Subcutaneous abdominal adipose tissue (tissue), 5 donors: ENCODE measurements at regions not wholly inside any gene's neighbourhood (a gene's known extent, or its start where the extent isn't known, plus 50 kb on each side); places are given as distances from the start of the nearest gene placed in this dataset.

Experiments
- H3K27ac ChIP-seq: one replicate; pipeline ENCODE4 v1.7.0; 2013; ENCODE audit warnings: low read depth, mild to moderate bottlenecking, inconsistent platforms, low read length, moderate library complexity
- H3K27me3 ChIP-seq, 5 donors: one replicate each; pipeline ENCODE4 v1.7.0; 2013; ENCODE audit warnings: low read length in 5 of 5, inconsistent platforms in 1 of 5; ENCODE audit not compliant: control insufficient read depth in 5 of 5, insufficient read depth in 4 of 5
- H3K36me3 ChIP-seq, 5 donors: one replicate each; pipeline ENCODE4 v1.7.0; 2013; ENCODE audit warnings: low read length in 5 of 5; ENCODE audit not compliant: control insufficient read depth in 5 of 5, insufficient read depth in 5 of 5
- H3K4me1 ChIP-seq, 5 donors: one replicate each; pipeline ENCODE4 v1.7.0; 2013; ENCODE audit warnings: low read length in 5 of 5, mild to moderate bottlenecking in 3 of 5, moderate library complexity in 1 of 5; ENCODE audit not compliant: control insufficient read depth in 5 of 5, insufficient read depth in 5 of 5
- H3K4me3 ChIP-seq, 5 donors: one replicate each; pipeline ENCODE4 v1.7.0; 2013; ENCODE audit warnings: low read length in 5 of 5, low read depth in 1 of 5
- H3K9ac ChIP-seq, 5 donors: one replicate each; pipeline ENCODE4 v1.7.0; 2013; ENCODE audit warnings: low read length in 5 of 5, mild to moderate bottlenecking in 4 of 5, moderate library complexity in 3 of 5
- H3K9me3 ChIP-seq, 5 donors: one replicate each; pipeline ENCODE4 v1.7.0; 2013; ENCODE audit warnings: low read length in 5 of 5; ENCODE audit not compliant: control insufficient read depth in 5 of 5
- donor health status: healthy.
- donor health status: healthy.
- donor health status: healthy.
- donor health status: healthy.
- donor health status: healthy.

DNA sequence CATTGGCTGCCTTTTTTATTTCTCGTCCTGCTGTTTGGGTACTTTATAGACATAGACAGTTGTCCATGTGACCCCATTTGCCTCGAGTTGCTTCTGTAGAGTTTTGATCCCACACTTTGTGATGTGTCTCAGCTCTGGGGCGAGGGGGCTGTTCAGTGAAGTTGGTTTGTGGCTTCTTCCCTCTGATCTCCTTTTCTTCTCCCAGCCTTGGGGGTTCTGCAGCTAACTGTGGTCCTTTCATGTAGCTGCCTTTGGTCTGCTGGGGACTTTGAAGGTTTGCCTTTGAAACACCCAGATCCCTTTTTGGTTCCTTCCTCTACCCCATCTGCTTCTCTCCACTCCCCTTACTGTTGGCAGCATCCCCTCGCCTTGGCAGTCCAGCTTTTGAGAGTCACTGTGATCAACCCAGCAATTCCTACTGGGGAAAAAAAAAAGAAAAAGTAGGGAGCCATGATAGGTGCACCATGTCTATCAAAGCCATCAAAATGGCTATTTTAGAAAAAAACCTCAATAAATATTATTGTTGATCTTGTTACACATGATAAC, 728.8 kb upstream of the RBFOX1 start:
- no peaks in the 10 kb centered on the region for H3K9me3 ChIP-seq
- H3K27ac ChIP-seq: no peak overlapping the region
- H3K36me3 ChIP-seq: no peaks in the 10 kb centered on the region
- H3K4me3 ChIP-seq: no peak overlapping the region
- no peaks in the 10 kb centered on the region for H3K4me1 ChIP-seq
- H3K27me3 ChIP-seq: peaks cover 0 to 11% (median 0%) of the 10 kb centered on the region in 5 donors
- no peak overlapping the region for H3K9ac ChIP-seq

DNA sequence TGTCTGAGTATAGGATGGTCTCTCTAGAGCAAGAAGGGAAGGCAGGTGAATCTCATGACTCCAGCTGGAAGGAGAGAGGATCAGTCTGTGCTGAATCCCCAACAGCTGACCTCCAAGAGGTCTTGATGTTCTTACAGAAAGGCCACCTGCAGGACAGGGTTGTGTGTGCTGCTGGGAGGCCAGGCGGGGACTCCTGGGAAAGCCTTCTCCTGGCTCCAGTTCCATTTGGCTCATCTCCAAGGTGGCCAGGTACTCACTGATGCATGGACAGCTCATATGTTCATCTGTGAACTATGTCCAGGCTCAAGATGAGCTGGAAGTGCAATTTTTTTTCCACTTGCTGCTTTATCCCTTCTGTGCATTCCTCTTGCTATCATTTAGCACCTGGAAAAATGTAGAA, 730.2 kb upstream of the RBFOX1 start:
- no peak overlapping the region for H3K27ac ChIP-seq
- no peak overlapping the region for H3K9ac ChIP-seq
- no peaks in the 10 kb centered on the region for H3K4me1 ChIP-seq
- H3K27me3 ChIP-seq: peaks cover 0 to 11% (median 0%) of the 10 kb centered on the region in 5 donors
- H3K4me3 ChIP-seq: no peak overlapping the region
- H3K9me3 ChIP-seq: no peaks in the 10 kb centered on the region
- H3K36me3 ChIP-seq: no peaks in the 10 kb centered on the region

DNA sequence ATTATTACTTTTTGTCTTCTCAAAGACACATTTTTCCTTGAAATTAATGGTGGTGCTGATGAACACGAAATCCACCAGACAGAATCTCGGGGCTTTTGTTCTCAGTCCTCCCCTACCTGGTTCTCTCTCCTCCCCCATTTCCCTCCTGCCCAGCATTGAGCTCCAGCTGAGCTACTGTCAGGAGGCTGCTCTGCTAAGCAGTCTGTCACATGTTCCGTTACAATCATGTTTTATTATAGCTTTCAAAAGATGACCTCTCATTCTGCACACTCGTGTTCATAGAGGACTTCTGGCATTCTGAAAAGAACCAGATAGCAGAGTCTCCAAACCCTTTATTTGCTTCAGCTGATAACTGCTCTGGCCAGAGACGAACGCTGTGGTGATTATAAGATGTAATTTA, 732.5 kb upstream of the RBFOX1 start:
- Histone ChIP-seq H3K27ac (no peak overlapping the region), H3K9me3 (no peaks in the 10 kb centered on the region), H3K4me3 (no peak overlapping the region), H3K27me3 (peaks cover 0 to 11% (median 0%) of the 10 kb centered on the region in 5 donors), H3K36me3 (no peaks in the 10 kb centered on the region), H3K9ac (no peak overlapping the region), H3K4me1 (no peaks in the 10 kb centered on the region)

DNA sequence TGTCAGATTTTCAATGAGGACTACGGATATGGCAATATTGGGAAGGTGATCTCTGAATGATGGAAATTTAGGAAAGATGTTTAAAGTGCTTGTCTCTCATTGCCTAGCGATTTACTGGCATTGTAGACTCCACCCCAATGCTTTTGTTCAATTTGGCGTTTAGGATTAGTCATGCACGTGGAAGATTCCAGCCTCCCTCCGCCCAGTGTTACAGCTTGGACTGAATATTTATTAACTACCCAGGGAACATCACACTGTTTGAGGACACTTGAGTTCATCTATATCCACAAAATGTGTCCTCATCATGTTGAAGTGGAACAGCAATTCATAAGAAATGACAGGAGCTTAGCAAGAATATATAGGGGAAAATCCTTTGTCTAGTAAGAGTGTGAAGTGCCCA, 738.8 kb upstream of the RBFOX1 start:
- no peaks in the 10 kb centered on the region for H3K9me3 ChIP-seq
- no peak overlapping the region for H3K27ac ChIP-seq
- H3K27me3 ChIP-seq: no peaks in the 10 kb centered on the region
- H3K36me3 ChIP-seq: no peaks in the 10 kb centered on the region
- no peak overlapping the region for H3K4me3 ChIP-seq
- H3K4me1 ChIP-seq: no peaks in the 10 kb centered on the region
- H3K9ac ChIP-seq: no peak overlapping the region

DNA sequence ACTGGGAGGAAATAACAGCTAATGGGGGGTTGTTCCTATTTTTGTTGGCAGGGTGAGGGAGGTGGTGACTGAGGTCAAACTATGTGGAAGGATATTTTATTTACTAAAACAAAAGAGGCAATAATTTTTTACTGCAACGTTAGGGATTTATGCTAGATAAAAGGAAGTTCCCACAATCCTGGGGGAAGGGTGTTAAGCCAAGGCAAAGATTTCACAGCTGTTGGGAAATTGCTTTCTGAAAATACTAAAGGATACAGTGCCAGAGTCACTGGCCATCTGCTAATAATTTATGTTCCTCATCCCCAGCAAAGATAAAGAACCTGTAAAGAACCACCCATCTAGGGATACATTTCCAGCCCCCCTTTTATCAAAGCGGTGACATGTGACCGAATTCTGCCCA, 756.0 kb upstream of the RBFOX1 start:
- Histone ChIP-seq H3K27ac (no peak overlapping the region), H3K36me3 (no peaks in the 10 kb centered on the region), H3K9ac (no peak overlapping the region), H3K4me1 (no peaks in the 10 kb centered on the region), H3K27me3 (peaks cover 0 to 9% (median 0%) of the 10 kb centered on the region in 5 donors), H3K9me3 (no peaks in the 10 kb centered on the region), H3K4me3 (no peak overlapping the region)

DNA sequence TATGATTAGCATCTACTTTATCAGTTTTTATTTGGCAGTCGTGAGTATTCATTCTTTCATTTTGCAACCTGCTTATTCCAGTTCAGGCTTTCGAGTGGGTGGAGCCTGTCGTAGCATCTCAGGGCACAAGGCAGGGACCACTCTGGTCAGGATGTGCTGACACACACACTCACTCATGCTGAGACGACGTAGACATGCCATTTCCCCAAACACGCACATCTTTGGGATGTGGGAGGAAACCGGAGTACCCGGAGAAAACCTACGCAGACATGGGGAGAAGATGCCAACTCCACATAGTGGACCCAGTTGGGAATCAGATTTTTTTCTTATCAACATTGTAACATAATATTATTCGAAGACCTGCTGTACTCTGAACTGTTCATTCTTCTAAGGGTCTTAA, 756.5 kb upstream of the RBFOX1 start:
- H3K4me3 ChIP-seq: no peak overlapping the region
- peaks cover 0 to 9% (median 0%) of the 10 kb centered on the region in 5 donors for H3K27me3 ChIP-seq
- no peaks in the 10 kb centered on the region for H3K4me1 ChIP-seq
- H3K27ac ChIP-seq: no peak overlapping the region
- H3K36me3 ChIP-seq: no peaks in the 10 kb centered on the region
- no peaks in the 10 kb centered on the region for H3K9me3 ChIP-seq
- H3K9ac ChIP-seq: no peak overlapping the region

DNA sequence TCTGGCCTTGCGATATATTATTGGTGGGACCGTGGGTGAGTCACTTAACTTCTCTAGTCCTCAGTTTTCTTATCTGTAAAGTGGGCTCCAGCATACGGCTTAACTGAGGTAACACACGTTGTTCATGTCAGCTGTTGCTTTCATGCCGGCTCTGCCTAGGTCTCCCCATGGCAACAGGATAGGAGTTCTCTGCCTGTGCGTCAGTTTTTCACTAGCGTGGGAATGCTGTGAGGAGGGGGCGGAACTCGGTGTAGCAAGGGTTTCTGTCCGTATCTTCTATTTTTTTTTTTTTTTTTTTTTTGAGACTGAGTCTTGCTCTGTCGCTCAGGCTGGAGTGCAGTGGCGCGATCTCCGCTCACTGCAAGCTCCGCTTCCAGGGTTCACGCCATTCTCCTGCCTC, 758.5 kb upstream of the RBFOX1 start:
- Histone ChIP-seq H3K9ac (no peak overlapping the region), H3K9me3 (no peaks in the 10 kb centered on the region), H3K27me3 (peaks cover 0 to 9% (median 0%) of the 10 kb centered on the region in 5 donors), H3K36me3 (no peaks in the 10 kb centered on the region), H3K27ac (no peak overlapping the region), H3K4me3 (no peak overlapping the region), H3K4me1 (no peaks in the 10 kb centered on the region)

DNA sequence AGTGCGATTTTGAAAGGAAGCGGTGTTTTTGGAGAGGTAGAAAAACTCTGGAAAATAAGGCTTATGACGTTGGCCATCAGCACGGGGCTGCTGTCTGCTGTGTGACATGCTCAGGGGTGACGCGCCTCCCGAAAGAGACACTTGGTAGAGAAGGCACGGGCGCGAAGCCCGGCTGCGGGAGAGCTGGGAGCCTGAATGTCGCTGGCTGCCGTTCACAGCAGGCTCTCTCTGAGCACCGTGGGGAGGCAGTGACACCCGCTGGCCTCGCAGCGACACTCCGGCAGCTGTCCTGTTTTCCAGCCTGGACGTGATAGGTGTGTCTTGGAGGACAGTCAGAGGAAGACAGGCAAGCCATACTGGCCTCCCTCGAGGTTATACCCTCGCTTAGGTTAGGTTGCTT, 759.1 kb upstream of the RBFOX1 start:
- Histone ChIP-seq H3K36me3 (no peaks in the 10 kb centered on the region), H3K9me3 (no peaks in the 10 kb centered on the region), H3K9ac (no peak overlapping the region), H3K4me3 (no peak overlapping the region), H3K27me3 (peaks cover 0 to 9% (median 0%) of the 10 kb centered on the region in 5 donors), H3K4me1 (no peaks in the 10 kb centered on the region), H3K27ac (no peak overlapping the region)

DNA sequence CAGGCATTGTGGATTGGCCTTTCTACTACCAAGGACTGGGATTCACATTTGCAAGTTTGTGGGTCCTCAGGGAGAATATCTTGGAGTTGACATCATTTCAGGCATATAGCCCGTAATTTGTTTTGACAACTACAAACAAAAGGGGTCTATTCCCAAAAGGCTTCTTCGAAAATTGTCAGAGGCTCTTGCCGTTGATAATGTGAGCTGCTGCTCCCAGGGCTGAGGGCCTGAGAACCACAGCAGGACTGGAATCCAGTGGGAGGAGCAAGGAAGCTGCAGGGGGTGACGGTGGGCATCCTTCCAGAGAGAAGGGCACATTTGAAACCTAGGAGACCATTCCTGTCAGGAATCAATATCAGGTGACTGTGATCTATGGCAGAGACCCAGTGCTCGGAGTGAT, 761.6 kb upstream of the RBFOX1 start:
- H3K4me1 ChIP-seq: no peaks in the 10 kb centered on the region
- no peak overlapping the region for H3K9ac ChIP-seq
- H3K27me3 ChIP-seq: peaks cover 0 to 9% (median 0%) of the 10 kb centered on the region in 5 donors
- H3K27ac ChIP-seq: no peak overlapping the region
- no peaks in the 10 kb centered on the region for H3K36me3 ChIP-seq
- no peak overlapping the region for H3K4me3 ChIP-seq
- peaks cover 0 to 3% (median 0%) of the 10 kb centered on the region in 5 donors for H3K9me3 ChIP-seq

DNA sequence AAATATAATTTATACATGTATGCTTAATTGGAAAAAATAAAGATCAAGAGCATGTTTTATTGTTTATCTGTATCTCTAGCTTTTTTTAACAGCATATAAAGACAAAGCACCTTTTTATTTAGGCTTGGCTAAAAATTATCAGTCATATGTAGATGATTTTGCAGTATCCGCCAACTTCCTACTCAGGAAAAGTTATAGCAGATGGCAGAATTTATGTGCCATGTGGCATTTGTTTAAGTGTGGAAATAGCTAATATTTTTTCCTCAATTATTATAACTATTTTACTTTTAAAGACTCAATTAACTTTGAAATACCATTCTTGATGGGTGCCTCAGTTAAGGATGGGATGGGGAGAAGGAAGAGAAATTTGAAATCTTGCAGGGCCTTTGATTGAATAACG, 762.1 kb upstream of the RBFOX1 start:
- Histone ChIP-seq H3K9me3 (peaks cover 0 to 3% (median 0%) of the 10 kb centered on the region in 5 donors), H3K9ac (no peak overlapping the region), H3K4me1 (no peaks in the 10 kb centered on the region), H3K36me3 (no peaks in the 10 kb centered on the region), H3K27ac (no peak overlapping the region), H3K4me3 (no peak overlapping the region), H3K27me3 (peaks cover 0 to 9% (median 0%) of the 10 kb centered on the region in 5 donors)

DNA sequence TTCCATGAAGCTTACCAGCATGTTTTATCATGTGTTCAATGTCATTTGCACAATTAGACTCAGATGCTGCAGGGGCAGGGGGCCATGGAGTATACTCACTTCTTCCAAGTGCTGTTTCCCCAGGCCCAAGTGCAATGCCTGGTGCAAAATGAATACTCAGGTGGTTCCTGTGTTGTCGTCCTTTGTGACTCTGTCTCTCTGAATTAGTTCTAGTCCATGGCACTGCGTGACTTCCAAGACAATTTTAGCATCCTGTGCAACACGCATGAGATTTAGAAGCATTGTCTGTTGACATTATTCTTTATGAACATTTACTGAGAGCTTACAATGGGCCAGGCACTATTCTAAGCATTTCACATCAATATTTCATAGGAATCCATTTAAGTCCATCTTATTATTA, 769.7 kb upstream of the RBFOX1 start:
- peaks cover 0 to 3% (median 0%) of the 10 kb centered on the region in 5 donors for H3K9me3 ChIP-seq
- no peaks in the 10 kb centered on the region for H3K27me3 ChIP-seq

More for the DNA sequence above, 769.7 kb upstream of the RBFOX1 start:
- no peaks in the 10 kb centered on the region for H3K36me3 ChIP-seq
- H3K27ac ChIP-seq: no peak overlapping the region
- no peaks in the 10 kb centered on the region for H3K4me1 ChIP-seq
- H3K9ac ChIP-seq: no peak overlapping the region
- no peak overlapping the region for H3K4me3 ChIP-seq
